ENCODE measurements at regions not wholly inside any gene's neighbourhood (a gene's known extent, or its start where the extent isn't known, plus 50 kb on each side); places are given as distances from the start of the nearest gene placed in this dataset.

GRCh38 chr2:137837830-137838229 lies 126.4 kb upstream of the HNMT start:
- H2BK5ac ChIP-seq (ENCODE audit: low read depth, low read length, poor library complexity, severe bottlenecking): no peak overlapping the region
- no peaks in the 10 kb centered on the region for H3K9me3 ChIP-seq (ENCODE audit: control insufficient read depth, insufficient read depth, low read length)
- ATAC-seq (ENCODE audit: low read depth) (no peak), DNase-seq (no peak)
- no peak overlapping the region for H4K8ac ChIP-seq (ENCODE audit: low read depth in 2 of 2, low read length in 2 of 2)
- intact Hi-C loops (cut with micrococcal nuclease): loop anchor here (1.0 to 5.0 kb wide), 3 partner anchors 371 to 1921 kb away; no protein-coding TSS in a partner anchor
- H4K20me1 ChIP-seq (ENCODE audit: insufficient read depth, low read length): no peaks in the 10 kb centered on the region
- H3K56ac ChIP-seq (ENCODE audit: extremely low read depth, insufficient read depth, low read length): no peak overlapping the region
- H2AK9ac ChIP-seq (replicated peaks; ENCODE audit: low read depth, low read length, poor library complexity): no peak overlapping the region
- no peak overlapping the region for H2BK20ac ChIP-seq (ENCODE audit: low read depth, low read length)
- no peak overlapping the region for H2AFZ ChIP-seq (replicated peaks; ENCODE audit: low read length, poor library complexity)
- BruUV-seq (replicated peaks): no TSS peak
- H3K36me3 ChIP-seq (ENCODE audit: control insufficient read depth, insufficient read depth, low read length): no peaks in the 10 kb centered on the region
- H2BK120ac ChIP-seq (ENCODE audit: low read depth, low read length): no peak overlapping the region
- POLR2A ChIA-PET (ENCODE audit: unreplicated experiment): no interaction called here
- no peak overlapping the region for H3K4me2 ChIP-seq (ENCODE audit: low read depth, low read length)
- H2BK15ac ChIP-seq (ENCODE audit: low read depth, low read length): no peak overlapping the region
- no peak overlapping the region for H3K27ac ChIP-seq (ENCODE audit: insufficient read depth, low read length)
- no peak overlapping the region for H3K4ac ChIP-seq (ENCODE audit: low read depth, low read length)
- dilution Hi-C loops (cut with HindIII; ENCODE audit: low sequenced_read_pairs, unreplicated experiment): no loop called here
- H4K91ac ChIP-seq (ENCODE audit: insufficient read depth, low read depth, low read length): no peak overlapping the region
- H3K9me1 ChIP-seq (ENCODE audit: insufficient read depth, low read length): no peaks in the 10 kb centered on the region
- no peaks in the 10 kb centered on the region for H3K79me1 ChIP-seq (ENCODE audit: low read depth in 1 of 2, low read length in 2 of 2)
- no peaks in the 10 kb centered on the region for H3K4me1 ChIP-seq (ENCODE audit: control insufficient read depth, insufficient read depth, low read length)
- in situ Hi-C loops (cut with MboI; ENCODE audit: low sequenced_read_pairs): loop anchor here (5.0 to 25.0 kb wide), 2 partner anchors 1416 to 1926 kb away; no protein-coding TSS in a partner anchor
- WGBS, 2 experiments (ENCODE audit: extremely low coverage in 2 of 2, insufficient read length in 1 of 2): no CpG with 5 or more reads among the region's 4 CpGs
- TF ChIP-seq BHLHE40 (IDR thresholded peaks at IDR 0.05; ENCODE audit: low read depth, low read length): no peak
- TF ChIP-seq RAD21 (IDR thresholded peaks at IDR 0.05; ENCODE audit: low read length): no peak
- TF ChIP-seq MXI1 (IDR thresholded peaks at IDR 0.05; ENCODE audit: borderline replicate concordance, low read depth, low read length): no peak
- TF ChIP-seq MAFK (IDR thresholded peaks at IDR 0.05; ENCODE audit: low read depth, low read length): no peak
- no peak overlapping the region for H3K18ac ChIP-seq (ENCODE audit: low read depth, low read length)
- no peaks in the 10 kb centered on the region for H3K27me3 ChIP-seq (ENCODE audit: control insufficient read depth, insufficient read depth, low read length)
- no peak overlapping the region for H3K4me3 ChIP-seq (ENCODE audit: insufficient read depth, low read depth, low read length)
- no peak overlapping the region for H3K14ac ChIP-seq (replicated peaks; ENCODE audit: low read depth, low read length)
- CTCF ChIA-PET: interaction anchor here (1.4 kb wide), 1 partner anchor 10 kb away, joined by 5 read pairs; no protein-coding TSS in a partner anchor
- H3K23ac ChIP-seq (ENCODE audit: low read depth, low read length): no peak overlapping the region
- no peak overlapping the region for H2AK5ac ChIP-seq (ENCODE audit: low read depth, low read length)
- H3K9ac ChIP-seq (ENCODE audit: low read depth, low read length): no peak overlapping the region
- H4K5ac ChIP-seq (ENCODE audit: low read depth, low read length): no peak overlapping the region

All from IMR-90 (cell line).